K562 (cell line): ENCODE measurements at regions not wholly inside any gene's neighbourhood (a gene's known extent, or its start where the extent isn't known, plus 50 kb on each side); places are given as distances from the start of the nearest gene placed in this dataset.

Experiments
- ATAC-seq: fragments of 200-7000 bp; cut with Tn5 transposase; 3 replicates; pipeline ENCODE4 v1.9.1; 2020; ENCODE audit warnings: moderate library complexity
- BruUV-seq: library from RNA; stranded (reverse); fragments of 400-500 nt; replicated peaks from 2 replicates; lab custom pipeline; 2021; lab: Mats Ljungman, UMichigan
- CTCF ChIA-PET: fragments of 300-600 bp; formaldehyde crosslinking; extraction: SDS; loops from one replicate; lab custom pipeline; 2021; ENCODE audit warnings: low intra/inter-chr PET ratio; lab: Yijun Ruan, JAX
- POLR2A ChIA-PET: fragments of 300-600, 350-650 bp; sonication (Branson Sonifier 250); formaldehyde crosslinking; extraction: SDS; loops from one replicate; lab custom pipeline; 2021; ENCODE audit warnings: antibody characterized with exemption, inconsistent platforms; lab: Yijun Ruan, JAX
- DNase-seq, 4 experiments: peaks; one replicate each; pipeline versions ENCODE4 v3.0.0 to v3.0.0-alpha.2; 2011 to 2018; ENCODE audit warnings: low spot score in 3 of 4, mixed read lengths in 3 of 4; ENCODE audit errors: extremely low read depth in 1 of 4
- FAIRE-seq: peaks from 2 replicates; lab custom pipeline; 2011; peaks lifted over from hg19 to GRCh38; lab: Jason Lieb, UNC
- H2AFZ ChIP-seq: 2 replicates; pipeline ENCODE4 v1.6.0; 2011; ENCODE audit warnings: low read depth, low read length, control low read depth, inconsistent platforms
- H3K27ac ChIP-seq: fragments of 200-600 bp; 3 replicates; pipeline ENCODE4 v1.8.0; 2011; ENCODE audit warnings: low read depth, mild to moderate bottlenecking, control low read depth, inconsistent platforms, low read length, moderate library complexity, mixed read lengths; ENCODE audit errors: extremely low read depth
- H3K27me3 ChIP-seq, 2 experiments: fragments of 300-600 bp in 1 of 2; 2 replicates in 1 of 2; 3 replicates in 1 of 2; pipeline versions ENCODE4 v1.6.0 to v1.8.0; 2011; ENCODE audit warnings: inconsistent platforms in 2 of 2, low read length in 2 of 2, mild to moderate bottlenecking in 1 of 2, mixed read lengths in 1 of 2, moderate library complexity in 1 of 2; ENCODE audit not compliant: control insufficient read depth in 2 of 2, insufficient read depth in 2 of 2
- H3K36me3 ChIP-seq: fragments of 300-600 bp; 3 replicates; pipeline ENCODE4 v1.8.0; 2011; ENCODE audit warnings: mild to moderate bottlenecking, low read length, inconsistent platforms; ENCODE audit not compliant: control insufficient read depth, insufficient read depth
- H3K4me1 ChIP-seq, 2 experiments: fragments of 200-600 bp in 1 of 2; replicated peaks in 1 of 2; 2 replicates in 1 of 2; 3 replicates in 1 of 2; pipeline versions ENCODE4 v1.5.1 to v1.8.0; 2011; ENCODE audit warnings: inconsistent platforms in 2 of 2, low read length in 2 of 2, mild to moderate bottlenecking in 1 of 2, mixed read lengths in 1 of 2, moderate library complexity in 1 of 2; ENCODE audit not compliant: control insufficient read depth in 2 of 2, insufficient read depth in 2 of 2
- H3K4me2 ChIP-seq: 2 replicates; pipeline ENCODE4 v1.6.1; 2011; ENCODE audit warnings: low read length, control low read depth, inconsistent platforms, mixed read lengths; ENCODE audit not compliant: insufficient read depth
- H3K4me3 ChIP-seq: fragments of 200-600 bp; sonication (generic), shearing (Covaris generic); 2 replicates; pipeline ENCODE4 v1.5.1; 2016; ENCODE audit warnings: control low read depth, inconsistent platforms
- H3K79me2 ChIP-seq: fragments of 200-600 bp; 3 replicates; pipeline ENCODE4 v1.8.0; 2011; ENCODE audit warnings: low read length, inconsistent platforms; ENCODE audit not compliant: control insufficient read depth, insufficient read depth
- H3K9ac ChIP-seq, 2 experiments: 2 replicates each; pipeline versions ENCODE4 v1.6.0 to v1.6.1; 2011; ENCODE audit warnings: low read depth in 2 of 2, low read length in 2 of 2, control low read depth in 1 of 2, inconsistent platforms in 1 of 2, mild to moderate bottlenecking in 1 of 2, mixed read lengths in 1 of 2; ENCODE audit not compliant: insufficient read depth in 1 of 2
- H3K9me1 ChIP-seq: one replicate; pipeline ENCODE4 v1.6.0; 2011; ENCODE audit warnings: inconsistent platforms, mild to moderate bottlenecking, low read length, moderate library complexity; ENCODE audit not compliant: control insufficient read depth, insufficient read depth
- H3K9me3 ChIP-seq: replicated peaks from 2 replicates; pipeline ENCODE4 v1.5.1; 2011; ENCODE audit warnings: low read depth, low read length, inconsistent platforms; ENCODE audit not compliant: control insufficient read depth, insufficient read depth
- H4K20me1 ChIP-seq: replicated peaks from 2 replicates; pipeline ENCODE4 v1.6.1; 2011; ENCODE audit warnings: low read length, inconsistent platforms, mixed read lengths; ENCODE audit not compliant: control insufficient read depth, insufficient read depth
- ARID3B ChIP-seq: fragments of 250-450 bp; sonication (Bioruptor Pico); IDR thresholded peaks from 2 replicates; pipeline ENCODE4 v1.4.0; 2020; ENCODE audit warnings: borderline replicate concordance
- BCLAF1 ChIP-seq, 2 experiments: fragments of 450-650 bp in 1 of 2; IDR thresholded peaks; 2 replicates each; pipeline ENCODE4 v1.6.1; 2011 to 2017; ENCODE audit warnings: low read depth in 2 of 2, antibody characterized with exemption in 1 of 2, borderline replicate concordance in 1 of 2, low read length in 1 of 2, mild to moderate bottlenecking in 1 of 2, mixed read lengths in 1 of 2; ENCODE audit not compliant: control insufficient read depth in 1 of 2
- CBX5 ChIP-seq: IDR thresholded peaks from 2 replicates; pipeline ENCODE4 v1.6.1; 2014; ENCODE audit warnings: low read depth, borderline replicate concordance
- CEBPB ChIP-seq: fragments of 450-650 bp; IDR thresholded peaks from 2 replicates; pipeline ENCODE4 v1.6.1; 2016; ENCODE audit warnings: missing genetic modification characterization, missing compliant biosample characterization
- CHD2 ChIP-seq: IDR thresholded peaks from 2 replicates; pipeline ENCODE4 v1.6.1; 2011; ENCODE audit warnings: low read depth, low read length
- HNRNPL ChIP-seq: fragments of 200-400 bp; formaldehyde crosslinking; IDR thresholded peaks from 2 replicates; pipeline ENCODE4 v1.6.1; 2017; ENCODE audit warnings: low read depth, mild to moderate bottlenecking, low read length
- IFI16 ChIP-seq: fragments of 250-450 bp; sonication (Bioruptor Pico); IDR thresholded peaks from 2 replicates; pipeline ENCODE4 v2.1.2; 2022; ENCODE audit warnings: mild to moderate bottlenecking, inconsistent platforms
- MCM3 ChIP-seq: fragments of 450-650 bp; IDR thresholded peaks from 2 replicates; pipeline ENCODE4 v1.6.1; 2016
- MCM7 ChIP-seq, 2 experiments: fragments of 450-650 bp; IDR thresholded peaks; 2 replicates each; pipeline ENCODE4 v1.6.1; 2016 to 2018
- NUFIP1 ChIP-seq: fragments of 450-650 bp; IDR thresholded peaks from 2 replicates; pipeline ENCODE4 v1.6.1; 2018; ENCODE audit not compliant: partially characterized antibody
- TRIM28 ChIP-seq: fragments of 450-650 bp; IDR thresholded peaks from 2 replicates; pipeline ENCODE4 v1.6.1; 2017
- ZKSCAN3 ChIP-seq: fragments of 250-450 bp; sonication (Bioruptor Pico); IDR thresholded peaks from 2 replicates; pipeline ENCODE4 v1.4.0; 2020
- ZNF583 ChIP-seq: fragments of 250-450 bp; sonication (Bioruptor Pico); IDR thresholded peaks from 2 replicates; pipeline ENCODE4 v1.4.0; 2020
- ZNF780A ChIP-seq: fragments of 250-450 bp; sonication (Bioruptor Pico); IDR thresholded peaks from 2 replicates; pipeline ENCODE4 v1.5.0; 2021; ENCODE audit warnings: mild to moderate bottlenecking
- WGBS: fragments of 100-300 bp; shearing (Covaris generic); methylation state at CpG from one replicate; pipeline ENCODE4 v1.1.6; 2016; ENCODE audit warnings: low coverage, mixed read lengths; ENCODE audit not compliant: insufficient coverage; ENCODE audit errors: missing lambda C conversion rate; 5-methylcytosine and 5-hydroxymethylcytosine counted together
- in situ Hi-C: fragments of 300-500 bp; cut with MboI; formaldehyde crosslinking; loops from 4 replicates; pipeline ENCODE4 v1.15.0; 2018; ENCODE audit warnings: inconsistent platforms, mixed read lengths
- intact Hi-C: fragments of 100-400 bp; cut with micrococcal nuclease; formaldehyde crosslinking; loops from 2 replicates; pipeline ENCODE4 v1.14.2; 2022

GRCh38 chr13:36601186-36601585 is 72.6 kb upstream of the SERTM1 start:
- in situ Hi-C loops: no loop called here
- WGBS: 0% methylated on average over 1 of the region's 2 CpGs
- no peaks in the 10 kb centered on the region for H3K36me3 ChIP-seq
- H2AFZ ChIP-seq: no peak overlapping the region
- FAIRE-seq: no peak
- no TSS peak for BruUV-seq
- H3K79me2 ChIP-seq: no peaks in the 10 kb centered on the region
- TF ChIP-seq ZKSCAN3: no peak
- TF ChIP-seq MCM3: no peak
- no peak for TF ChIP-seq MCM7 (IDR thresholded peaks at IDR 0.05)
- TF ChIP-seq BCLAF1 (IDR thresholded peaks at IDR 0.05; ENCODE audit: borderline replicate concordance in 1 of 2, control insufficient read depth in 1 of 2, low read depth in 2 of 2, low read length in 1 of 2): no peak
- TF ChIP-seq IFI16: no peak
- TF ChIP-seq CEBPB: no peak
- no peak for TF ChIP-seq NUFIP1
- no peak for TF ChIP-seq TRIM28
- no peak for TF ChIP-seq HNRNPL
- TF ChIP-seq ZNF780A: no peak
- TF ChIP-seq ZNF583 (CRISPR knock-in tag): no peak
- no peak for TF ChIP-seq CBX5
- no peak for TF ChIP-seq ARID3B (CRISPR knock-in tag)
- no peak for TF ChIP-seq CHD2
- TF ChIP-seq, all 486 proteins: peak for 0
- DNase-seq (no peak), ATAC-seq (no peak)
- no peak overlapping the region for H3K4me2 ChIP-seq
- H3K4me1 ChIP-seq: no peaks in the 10 kb centered on the region
- intact Hi-C loops: no loop called here
- no peaks in the 10 kb centered on the region for H3K9me1 ChIP-seq
- no peaks in the 10 kb centered on the region for H3K27me3 ChIP-seq
- POLR2A ChIA-PET: interaction anchor here (0.8 kb wide), 1 partner anchor 18 kb away, joined by 3 read pairs; no protein-coding TSS in a partner anchor
- no peak overlapping the region for H3K27ac ChIP-seq
- H3K9me3 ChIP-seq: no peaks in the 10 kb centered on the region
- CTCF ChIA-PET: no interaction called here
- no peak overlapping the region for H3K9ac ChIP-seq
- H3K4me3 ChIP-seq: no peak overlapping the region
- no peaks in the 10 kb centered on the region for H4K20me1 ChIP-seq
